GM18858 (cell line): ENCODE measurements at regions not wholly inside any gene's neighbourhood (a gene's known extent, or its start where the extent isn't known, plus 50 kb on each side); places are given as distances from the start of the nearest gene placed in this dataset.

Source experiments
- ATAC-seq: cut with Tn5 transposase; IDR thresholded peaks from one replicate; pipeline ENCODE4 v1.9.1; 2021; ENCODE audit not compliant: unreplicated experiment

- no peak for ATAC-seq
These were observed 62.4 kb upstream of the PMFBP1 start for GRCh38 chr16:72234387-72234786.

GRCh38 chr16:72228014-72228413 is 56.1 kb upstream of the PMFBP1 start:
- ATAC-seq, result no peak

- ATAC-seq, result no peak
These were observed 54.2 kb upstream of the PMFBP1 start for GRCh38 chr16:72226136-72226535.

- ATAC-seq, result no peak
These were observed 52.4 kb upstream of the PMFBP1 start for GRCh38 chr16:72224260-72224768.

- no peak for ATAC-seq
These were observed 50.5 kb upstream of the PMFBP1 start for GRCh38 chr16:72222503-72222902.
